Breast epithelium (tissue), 3 donors: ENCODE measurements at regions not wholly inside any gene's neighbourhood (a gene's known extent, or its start where the extent isn't known, plus 50 kb on each side); places are given as distances from the start of the nearest gene placed in this dataset.

Source experiments
- CTCF ChIP-seq, 3 donors: fragments of 450-650 bp; IDR thresholded peaks; one replicate each; pipeline ENCODE4 v1.5.1; 2016 to 2017; ENCODE audit warnings: antibody characterized with exemption in 3 of 3, mild to moderate bottlenecking in 3 of 3, moderate library complexity in 3 of 3
- POLR2A ChIP-seq: fragments of 450-650 bp; IDR thresholded peaks from one replicate; pipeline ENCODE4 v1.6.1; 2016; ENCODE audit warnings: antibody characterized with exemption, mild to moderate bottlenecking, moderate library complexity

- TF ChIP-seq CTCF (IDR thresholded peaks at IDR 0.05) = no peak
- no peak for TF ChIP-seq POLR2A
These were observed 149.9 kb downstream of the TMX3 start for GRCh38 chr18:68564961-68565360.
